BJ (cell line): ENCODE measurements at regions not wholly inside any gene's neighbourhood (a gene's known extent, or its start where the extent isn't known, plus 50 kb on each side); places are given as distances from the start of the nearest gene placed in this dataset.
"Not testable (repeated sequence)": the region's sequence is repeated elsewhere in the genome, so short reads cannot be mapped to it uniquely, and the experiment has no call there.

Experiments
- CTCF ChIA-PET: fragments of 350-600 bp; formaldehyde crosslinking; extraction: SDS; loops from one replicate; lab custom pipeline; 2021; ENCODE audit warnings: antibody characterized with exemption, inconsistent platforms; lab: Yijun Ruan, JAX
- POLR2A ChIA-PET: fragments of 300-600 bp; sonication (Branson Sonifier 250); formaldehyde crosslinking; extraction: SDS; loops from one replicate; lab custom pipeline; 2021; ENCODE audit warnings: antibody characterized with exemption; lab: Charles Lee
- DNase-seq: peaks from one replicate; pipeline ENCODE4 v3.0.0-alpha.2; 2011; ENCODE audit warnings: low read depth
- H3K27me3 ChIP-seq: 2 replicates; pipeline ENCODE4 v1.6.0; 2011; ENCODE audit warnings: low read length; ENCODE audit not compliant: control insufficient read depth, insufficient read depth
- H3K36me3 ChIP-seq: 2 replicates; pipeline ENCODE4 v1.5.1; 2011; ENCODE audit warnings: low read length; ENCODE audit not compliant: control insufficient read depth, insufficient read depth
- H3K4me3 ChIP-seq: 2 replicates; pipeline ENCODE4 v1.5.1; 2011; ENCODE audit warnings: low read depth, mild to moderate bottlenecking, control low read depth, low read length
- TF ChIP-seq, protein P1 (sequence below): IDR thresholded peaks from 2 replicates; pipeline ENCODE4 v1.5.1; 2011; ENCODE audit warnings: low read depth, mild to moderate bottlenecking, control low read depth, inconsistent platforms, low read length, moderate library complexity; ENCODE audit not compliant: insufficient read depth

DNA sequence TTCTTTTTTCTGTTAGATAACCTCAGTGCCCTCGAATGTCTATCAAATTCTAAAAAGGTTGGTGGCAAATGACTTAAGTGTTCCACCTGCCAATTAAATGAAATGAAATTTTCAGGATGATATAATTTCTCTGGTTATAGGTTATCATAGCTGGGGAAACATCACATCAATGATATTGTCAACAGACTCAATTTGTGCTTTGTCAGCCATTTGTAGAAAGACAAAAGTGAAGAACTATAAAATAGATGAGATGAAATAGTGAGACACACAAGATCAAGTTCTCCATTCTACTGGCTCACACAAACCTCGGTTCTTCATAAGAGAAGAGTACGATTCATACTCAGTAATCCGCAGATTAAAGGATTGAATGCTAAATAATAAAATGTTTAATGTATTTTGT, 1443.2 kb upstream of the FLRT2 start:
- no peaks in the 10 kb centered on the region for H3K27me3 ChIP-seq
- DNase-seq: no peak
- CTCF ChIA-PET: no interaction called here
- TF ChIP-seq, protein P1, sequence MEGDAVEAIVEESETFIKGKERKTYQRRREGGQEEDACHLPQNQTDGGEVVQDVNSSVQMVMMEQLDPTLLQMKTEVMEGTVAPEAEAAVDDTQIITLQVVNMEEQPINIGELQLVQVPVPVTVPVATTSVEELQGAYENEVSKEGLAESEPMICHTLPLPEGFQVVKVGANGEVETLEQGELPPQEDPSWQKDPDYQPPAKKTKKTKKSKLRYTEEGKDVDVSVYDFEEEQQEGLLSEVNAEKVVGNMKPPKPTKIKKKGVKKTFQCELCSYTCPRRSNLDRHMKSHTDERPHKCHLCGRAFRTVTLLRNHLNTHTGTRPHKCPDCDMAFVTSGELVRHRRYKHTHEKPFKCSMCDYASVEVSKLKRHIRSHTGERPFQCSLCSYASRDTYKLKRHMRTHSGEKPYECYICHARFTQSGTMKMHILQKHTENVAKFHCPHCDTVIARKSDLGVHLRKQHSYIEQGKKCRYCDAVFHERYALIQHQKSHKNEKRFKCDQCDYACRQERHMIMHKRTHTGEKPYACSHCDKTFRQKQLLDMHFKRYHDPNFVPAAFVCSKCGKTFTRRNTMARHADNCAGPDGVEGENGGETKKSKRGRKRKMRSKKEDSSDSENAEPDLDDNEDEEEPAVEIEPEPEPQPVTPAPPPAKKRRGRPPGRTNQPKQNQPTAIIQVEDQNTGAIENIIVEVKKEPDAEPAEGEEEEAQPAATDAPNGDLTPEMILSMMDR: no peak
- POLR2A ChIA-PET: no interaction called here
- no peaks in the 10 kb centered on the region for H3K36me3 ChIP-seq
- no peak overlapping the region for H3K4me3 ChIP-seq

DNA sequence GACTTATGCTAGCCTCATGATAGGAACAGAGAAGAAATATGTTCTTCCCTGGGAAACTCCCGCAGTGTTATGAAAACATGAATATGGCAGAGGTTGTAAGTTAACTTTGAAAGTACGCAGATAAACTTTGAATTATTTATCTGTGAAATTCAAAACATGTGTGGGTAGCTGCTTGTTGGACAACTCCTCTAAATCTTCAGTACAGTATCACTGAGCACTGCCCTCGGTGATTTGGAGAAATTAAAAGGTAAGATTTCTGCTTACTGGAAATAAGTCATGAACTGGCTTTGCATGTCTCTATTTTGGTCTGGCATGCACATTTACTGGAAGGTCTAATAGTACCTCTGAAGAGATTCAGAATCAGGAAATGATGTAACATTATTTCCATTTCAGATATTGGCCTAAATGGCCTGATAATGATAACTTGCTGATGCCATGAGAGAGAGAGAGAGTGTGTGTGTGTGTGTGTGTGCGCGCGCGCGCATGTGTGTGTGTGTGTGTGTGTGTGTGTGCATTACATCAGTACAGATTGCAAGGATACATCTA, 1441.9 kb upstream of the FLRT2 start:
- H3K27me3 ChIP-seq: no peaks in the 10 kb centered on the region
- H3K4me3 ChIP-seq: no peak overlapping the region
- DNase-seq: no peak
- TF ChIP-seq, protein P1: no peak
- ChIA-PET CTCF (no interaction called here), POLR2A (no interaction called here)
- no peaks in the 10 kb centered on the region for H3K36me3 ChIP-seq

DNA sequence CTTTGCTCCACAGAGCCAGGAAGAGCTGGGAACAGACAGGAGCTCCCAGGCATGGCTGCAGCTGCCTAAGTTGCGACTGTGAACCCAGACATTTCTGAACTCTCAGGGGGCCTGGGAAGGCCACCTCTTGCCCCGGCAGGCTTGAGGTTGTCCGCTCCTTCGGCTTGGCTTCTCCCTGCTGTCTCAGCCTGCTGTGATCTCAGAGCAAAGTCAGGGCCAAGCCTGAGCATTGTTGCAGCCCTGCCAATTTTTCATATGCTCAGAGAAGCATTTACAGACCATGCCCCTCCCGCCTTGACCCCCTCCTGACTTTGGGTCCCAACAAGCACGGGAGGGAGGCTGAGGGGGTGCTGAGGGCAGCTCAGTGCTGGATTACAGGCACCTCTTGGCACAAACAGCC, 1439.1 kb upstream of the FLRT2 start:
- no peak for DNase-seq
- POLR2A ChIA-PET: no interaction called here
- Histone ChIP-seq H3K36me3 (no peaks in the 10 kb centered on the region), H3K27me3 (no peaks in the 10 kb centered on the region), H3K4me3 (no peak overlapping the region)
- TF ChIP-seq, protein P1: no peak
- CTCF ChIA-PET: no interaction called here

DNA sequence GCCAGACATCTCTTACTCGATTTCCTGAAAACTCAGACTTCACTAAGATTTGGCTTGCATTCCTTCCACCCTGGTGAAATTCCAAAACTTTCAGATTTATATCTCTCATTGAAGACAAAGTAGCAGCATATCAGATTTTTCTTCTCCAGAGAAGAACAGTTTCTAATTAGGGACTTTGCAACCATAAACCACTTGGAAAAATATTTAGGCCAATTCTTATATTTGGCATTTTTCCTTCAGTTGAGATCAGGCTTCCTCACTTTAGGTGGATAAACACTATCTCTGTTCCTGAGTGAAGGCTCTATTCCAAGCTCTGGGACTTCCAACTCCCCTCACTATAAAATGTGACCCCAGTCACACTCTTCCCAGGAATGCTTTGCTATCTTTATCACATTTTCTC, 1434.3 kb upstream of the FLRT2 start:
- Histone ChIP-seq H3K27me3 (no peaks in the 10 kb centered on the region), H3K36me3 (no peaks in the 10 kb centered on the region), H3K4me3 (no peak overlapping the region)
- CTCF ChIA-PET: no interaction called here
- DNase-seq: no peak
- TF ChIP-seq, protein P1: no peak
- POLR2A ChIA-PET: no interaction called here

DNA sequence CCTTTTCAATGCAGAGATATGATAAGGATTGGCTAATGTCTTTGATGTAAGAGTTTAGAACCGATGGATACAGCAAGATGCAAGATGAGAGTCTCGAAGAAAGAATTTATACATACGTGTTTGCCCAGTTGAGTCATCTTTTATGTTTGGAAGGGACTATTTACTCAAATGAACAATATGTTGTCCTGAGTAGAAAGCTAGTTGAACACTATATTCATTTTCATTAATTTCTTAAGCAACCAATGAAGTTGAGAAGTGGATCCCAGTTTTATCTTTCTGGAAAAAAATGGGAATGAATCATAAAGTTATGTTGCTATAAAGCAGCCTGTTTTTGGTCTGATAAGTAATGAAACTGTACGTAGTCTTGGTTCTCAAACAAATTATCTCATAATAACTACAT, 1431.7 kb upstream of the FLRT2 start:
- DNase-seq: no peak
- CTCF ChIA-PET: no interaction called here
- H3K27me3 ChIP-seq: no peaks in the 10 kb centered on the region
- POLR2A ChIA-PET: no interaction called here
- H3K36me3 ChIP-seq: no peaks in the 10 kb centered on the region
- H3K4me3 ChIP-seq: no peak overlapping the region
- TF ChIP-seq, protein P1: no peak

DNA sequence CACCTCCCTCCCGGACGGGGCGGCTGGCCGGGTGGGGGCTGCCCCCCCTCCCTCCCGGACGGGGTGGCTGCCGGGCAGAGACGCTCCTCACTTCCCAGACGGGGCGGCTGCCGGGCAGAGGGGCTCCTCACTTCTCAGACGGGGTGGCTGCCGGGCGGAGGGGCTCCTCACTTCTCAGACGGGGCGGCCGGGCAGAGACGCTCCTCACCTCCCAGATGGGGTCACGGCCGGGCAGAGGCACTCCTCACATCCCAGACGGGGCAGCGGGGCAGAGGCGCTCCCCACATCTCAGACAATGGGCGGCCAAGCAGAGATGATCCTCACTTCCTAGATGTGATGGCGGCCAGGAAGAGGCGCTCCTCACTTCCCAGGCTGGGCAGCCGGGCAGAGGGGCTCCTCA, 1430.4 kb upstream of the FLRT2 start:
- CTCF ChIA-PET, POLR2A ChIA-PET, DNase-seq, H3K36me3 ChIP-seq, H3K27me3 ChIP-seq, H3K4me3 ChIP-seq: not testable (repeated sequence)
